GM18867 (cell line): ENCODE measurements at regions not wholly inside any gene's neighbourhood (a gene's known extent, or its start where the extent isn't known, plus 50 kb on each side); places are given as distances from the start of the nearest gene placed in this dataset.

Experiments used
- ATAC-seq: cut with Tn5 transposase; IDR thresholded peaks from one replicate; pipeline ENCODE4 v1.9.1; 2021; ENCODE audit warnings: mild to moderate bottlenecking, moderate library complexity; ENCODE audit not compliant: unreplicated experiment

DNA sequence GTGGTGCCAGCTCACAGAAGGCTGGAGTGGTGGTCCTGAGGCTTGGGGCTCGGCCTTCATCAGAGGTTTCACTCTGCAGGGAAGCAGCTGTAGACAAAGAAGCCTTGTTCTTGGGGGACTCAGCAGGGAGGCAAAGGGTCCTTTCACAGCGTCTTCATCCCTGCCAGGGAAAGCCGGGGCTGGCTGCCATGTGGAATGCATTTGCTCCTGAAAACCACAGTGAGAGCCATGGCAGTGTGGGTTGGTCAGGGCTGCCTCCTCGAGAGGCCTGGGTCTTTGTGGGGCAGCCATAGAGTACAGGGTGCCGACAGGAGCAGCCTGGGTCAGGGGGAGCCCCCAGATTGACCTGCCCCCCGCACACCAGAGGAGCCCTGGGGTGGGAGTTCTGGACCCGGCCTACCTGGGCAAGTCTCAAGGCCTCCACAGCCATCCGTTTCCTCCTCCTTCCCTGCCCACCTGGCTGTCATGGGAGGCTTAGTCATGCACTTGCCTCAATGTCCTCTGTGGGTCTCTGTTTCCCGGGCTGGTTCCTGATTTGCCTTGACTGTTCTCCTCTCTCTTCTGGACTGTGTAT lies 144.0 kb downstream of the CDC5L start:
- no peak for ATAC-seq

DNA sequence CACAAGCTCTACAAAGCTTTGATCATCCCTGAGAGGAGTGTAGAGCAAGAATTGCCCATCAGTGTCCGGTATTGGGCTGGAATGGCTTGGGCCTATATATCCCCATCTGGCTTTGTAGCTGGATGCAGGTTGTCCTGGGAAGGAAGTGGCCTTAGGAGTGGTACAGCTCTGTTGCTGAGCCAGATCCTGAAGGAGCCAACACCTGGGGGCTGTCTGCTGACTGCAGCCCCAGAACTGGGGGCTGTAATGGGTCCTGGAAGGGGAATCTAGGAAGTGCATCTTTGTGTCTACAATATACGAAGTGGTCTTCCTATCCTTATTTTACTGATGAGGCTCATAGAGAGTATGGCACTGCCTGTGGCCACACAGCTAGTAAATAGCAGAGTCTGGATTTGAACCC lies 145.9 kb downstream of the CDC5L start:
- ATAC-seq = no peak

DNA sequence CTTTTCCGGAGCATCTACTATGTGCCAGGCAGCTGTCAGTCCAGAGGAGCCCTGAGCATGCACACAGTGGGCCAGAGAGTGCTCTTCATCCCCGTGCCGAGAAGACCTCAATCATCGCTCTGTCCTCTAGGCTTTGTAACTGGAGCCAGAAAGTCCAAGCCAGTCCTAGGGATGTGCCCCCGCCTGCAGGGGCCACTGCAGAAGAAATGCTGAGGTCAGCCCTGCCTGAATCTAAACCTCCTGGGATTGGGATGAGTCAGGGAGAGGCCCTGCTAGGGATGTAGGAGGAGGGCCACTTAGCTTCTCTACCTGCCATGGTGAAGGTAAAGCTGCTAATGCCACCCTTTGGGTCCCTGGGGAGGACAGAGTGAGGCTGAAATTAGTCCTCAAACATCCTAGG lies 146.8 kb downstream of the CDC5L start:
- ATAC-seq = no peak

DNA sequence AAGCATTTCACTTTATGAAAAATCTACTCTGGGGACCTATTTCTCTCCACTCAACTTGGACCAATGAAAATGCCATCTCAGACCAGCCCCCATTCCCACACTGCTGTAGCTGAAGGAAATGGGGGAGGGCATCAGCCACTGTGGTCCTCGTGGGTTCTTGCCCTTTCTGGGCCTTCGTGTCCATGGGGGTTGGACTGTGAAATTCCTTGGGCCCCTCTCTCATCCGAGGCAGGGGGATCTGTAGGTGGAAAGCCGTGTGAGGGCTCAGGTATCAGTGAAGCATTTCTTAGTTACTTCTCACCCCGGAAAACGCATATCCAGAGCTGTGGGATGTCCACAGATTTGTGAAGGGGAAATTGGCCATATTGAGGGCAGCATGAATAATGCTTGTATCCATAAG lies 147.9 kb downstream of the CDC5L start:
- ATAC-seq = no peak

DNA sequence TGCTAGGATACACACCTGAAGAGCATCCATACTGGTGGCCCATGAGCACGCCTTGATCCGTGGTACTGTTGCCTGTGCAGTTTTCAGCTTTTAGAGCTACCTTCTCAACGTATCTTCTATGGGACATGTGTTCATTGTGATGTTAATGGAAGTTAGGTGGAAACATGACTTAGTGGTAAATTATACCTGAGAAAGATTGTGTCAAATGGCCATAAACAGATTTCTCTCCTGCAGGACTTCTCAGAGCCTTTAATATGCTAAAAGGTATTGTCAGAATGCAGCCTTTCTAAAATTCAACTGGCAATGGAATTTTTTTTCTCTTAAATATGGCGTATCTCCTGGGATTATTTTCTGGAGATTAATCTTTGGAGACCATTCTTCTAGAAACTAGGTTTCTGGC lies 148.5 kb downstream of the CDC5L start:
- ATAC-seq = no peak

DNA sequence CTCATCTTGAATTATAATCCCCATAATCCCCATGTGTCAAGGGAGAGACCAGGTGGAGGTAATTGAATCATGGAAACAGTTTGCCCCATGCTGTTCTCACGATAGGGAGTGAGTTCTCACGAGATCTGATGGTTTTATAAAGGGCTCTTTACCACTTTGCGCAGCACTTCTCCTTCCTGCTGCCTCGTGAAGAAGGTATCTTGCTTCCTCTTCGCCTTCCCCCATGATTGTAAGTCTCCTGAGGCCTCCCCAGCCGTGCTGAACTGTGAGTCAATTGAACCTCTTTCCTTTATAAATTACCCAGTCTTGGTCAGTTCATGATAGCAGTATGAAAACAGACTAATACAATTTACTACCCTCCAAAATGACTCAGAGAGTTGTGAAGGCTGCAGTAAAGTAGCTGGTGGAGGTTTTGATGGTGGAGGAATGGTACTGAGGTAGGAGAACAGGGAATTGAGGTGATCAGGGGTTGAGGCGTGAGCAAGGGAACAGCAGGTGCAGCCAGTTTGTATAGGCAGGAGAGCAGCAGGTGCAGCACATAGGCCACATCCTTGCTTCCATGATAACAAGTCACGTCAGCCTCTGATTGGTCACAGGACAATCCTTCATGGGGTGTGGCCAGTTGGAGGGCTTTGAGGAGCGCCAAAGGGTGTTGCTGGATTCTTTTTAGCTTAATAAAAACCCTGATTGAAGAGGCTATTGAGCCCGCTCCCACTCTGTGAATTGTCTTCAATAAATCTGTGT lies 150.0 kb downstream of the CDC5L start:
- ATAC-seq = no peak

DNA sequence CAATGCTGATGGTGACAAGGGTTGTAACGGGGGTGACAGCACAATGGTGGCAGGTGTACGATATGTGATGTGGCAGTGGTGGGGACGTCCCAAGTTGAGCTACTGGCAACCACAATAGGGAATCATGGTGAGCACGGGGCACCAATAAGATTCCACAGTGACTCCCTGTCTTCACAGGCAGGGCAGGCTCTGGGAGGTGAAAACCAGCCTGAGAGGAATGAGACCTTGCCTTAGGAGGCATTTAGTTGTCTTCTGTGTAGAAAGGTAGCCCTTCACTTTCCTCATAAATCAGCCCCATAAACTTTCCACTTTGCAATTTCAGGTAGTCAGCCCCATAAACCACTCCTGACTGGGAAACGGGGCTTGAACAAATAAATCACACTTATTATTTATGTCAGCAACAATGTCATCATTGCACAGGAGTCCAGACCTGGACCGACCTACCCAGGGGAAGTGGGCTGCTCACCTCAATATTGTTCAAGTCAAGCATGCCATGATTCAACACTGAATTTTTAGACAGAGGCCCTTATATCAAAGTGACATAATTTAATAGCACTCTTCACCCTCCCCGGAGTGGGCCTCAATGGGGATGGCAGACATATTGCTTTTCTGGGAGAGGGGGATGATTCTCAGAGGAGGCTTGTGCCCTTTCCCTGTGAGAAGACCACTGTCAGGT lies 150.8 kb downstream of the CDC5L start:
- no peak for ATAC-seq

DNA sequence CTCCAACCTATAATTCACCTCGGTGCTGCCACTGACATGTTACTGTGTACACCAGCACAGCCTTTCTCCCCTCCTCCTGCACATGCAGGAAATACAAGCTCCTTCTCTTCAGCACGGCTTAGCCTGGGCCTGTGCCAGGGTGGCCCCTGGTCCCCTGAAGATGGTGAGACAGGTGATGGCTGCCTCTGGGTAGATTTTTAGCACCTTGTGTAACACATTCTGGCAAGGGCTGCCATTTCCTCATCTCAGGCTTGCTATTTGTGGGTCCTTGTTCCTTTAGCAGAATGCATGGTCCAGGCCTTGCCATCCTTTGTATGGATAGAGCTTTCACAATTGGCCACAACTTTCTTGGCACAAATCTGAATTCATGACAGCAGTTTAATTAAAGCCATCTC lies 151.3 kb downstream of the CDC5L start:
- ATAC-seq = no peak

DNA sequence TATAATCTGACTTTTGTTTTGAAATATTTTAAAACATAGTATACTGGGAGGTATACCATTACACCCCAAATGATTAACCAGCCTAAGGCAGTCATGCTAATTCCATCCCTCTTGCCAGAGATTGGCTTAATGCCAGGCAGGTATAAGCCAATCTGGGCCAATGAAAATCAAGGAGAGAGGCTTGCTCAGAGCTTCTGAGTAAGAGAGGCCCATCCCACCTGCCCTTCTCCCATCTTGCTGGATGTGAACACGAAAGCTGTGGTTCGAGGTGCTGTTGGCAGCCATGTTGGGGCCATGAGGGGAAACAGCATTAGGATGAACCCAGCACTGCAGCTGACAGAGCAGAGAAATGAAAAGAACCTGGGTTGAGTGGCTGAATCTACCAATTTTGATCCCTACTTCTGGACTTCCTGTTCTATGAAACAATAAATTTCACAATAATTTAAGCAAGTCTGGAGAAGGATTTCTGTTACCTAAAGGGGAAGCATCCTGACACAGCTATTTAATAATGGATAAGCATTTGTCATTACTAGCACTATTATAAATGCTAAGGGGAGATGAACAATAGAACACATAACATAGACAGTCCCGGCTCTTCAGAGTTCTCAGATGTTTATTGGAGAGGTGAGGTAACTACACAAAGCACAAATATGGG lies 152.3 kb downstream of the CDC5L start:
- ATAC-seq = no peak

DNA sequence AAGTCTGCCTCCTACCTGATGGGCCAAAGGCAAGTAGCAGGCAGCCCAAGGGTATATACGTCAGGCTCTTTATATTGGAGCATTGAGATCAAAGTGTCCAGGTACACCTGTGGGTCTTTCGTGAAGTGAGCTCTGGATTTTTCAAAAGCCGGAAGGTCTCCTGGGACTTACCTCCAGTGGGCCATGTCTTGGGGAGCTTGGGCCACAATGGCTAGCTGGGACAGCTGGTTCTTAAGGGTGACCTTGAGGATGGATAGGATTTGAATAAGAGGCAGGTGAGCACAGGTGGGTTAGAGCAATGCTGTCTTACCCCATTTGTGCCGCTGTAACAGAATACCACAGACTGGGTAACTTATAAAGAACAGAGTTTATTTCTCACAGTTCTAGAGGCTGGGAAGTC lies 153.4 kb downstream of the CDC5L start:
- ATAC-seq = no peak

DNA sequence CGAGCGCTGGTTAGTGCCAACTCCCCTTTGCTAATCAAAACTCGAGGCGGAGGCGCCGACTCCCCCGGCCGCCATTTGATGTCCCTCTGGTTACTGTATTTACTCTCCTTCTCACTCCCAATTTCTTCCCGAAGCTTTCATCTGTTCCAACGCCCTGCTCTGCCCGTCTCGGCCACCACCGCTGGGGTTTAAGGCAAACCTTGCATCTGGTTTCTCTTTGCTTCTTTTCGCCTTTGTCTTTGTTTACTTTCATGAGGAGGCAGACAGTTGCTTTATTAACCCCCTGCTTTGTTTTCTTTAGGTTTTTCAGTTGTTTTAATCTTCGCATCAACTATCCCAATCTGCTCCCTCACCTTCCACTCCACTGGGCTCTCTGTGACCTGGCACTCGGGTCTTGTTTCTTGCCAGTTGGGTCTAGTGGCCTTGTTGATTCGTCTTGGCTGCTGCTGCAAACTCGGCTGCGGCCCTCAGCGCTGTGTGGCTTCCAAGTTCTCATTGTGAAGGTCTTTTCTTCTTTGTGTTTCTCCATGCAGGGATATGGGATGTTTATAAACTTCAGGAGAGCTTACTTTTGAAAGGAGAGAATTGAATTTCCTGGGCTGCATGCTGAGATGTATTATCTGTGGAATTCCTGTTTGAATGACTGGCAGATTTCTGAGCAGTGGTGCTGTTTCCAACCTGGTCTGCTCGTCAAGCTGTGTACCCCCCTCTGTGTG lies 155.1 kb downstream of the CDC5L start:
- ATAC-seq = no peak

DNA sequence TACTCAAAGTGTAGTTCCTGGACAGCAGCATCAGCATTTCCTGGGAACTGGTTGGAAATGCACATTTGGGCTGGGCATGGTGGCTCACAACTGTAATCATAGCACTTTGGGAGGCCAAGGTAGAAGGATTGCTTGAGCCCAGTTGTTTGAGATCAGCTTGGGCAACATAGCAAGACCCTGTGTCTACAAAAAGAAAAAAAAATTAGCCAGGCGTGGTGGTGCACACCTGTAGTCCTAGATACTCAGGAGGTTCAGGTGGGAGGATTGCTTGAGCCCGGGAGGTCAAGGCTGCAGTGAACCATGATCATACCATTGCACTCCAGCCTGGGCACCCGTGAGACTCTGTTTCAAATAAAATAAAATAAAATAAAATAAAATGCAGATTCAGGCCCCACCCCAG lies 156.2 kb downstream of the CDC5L start:
- no peak for ATAC-seq

DNA sequence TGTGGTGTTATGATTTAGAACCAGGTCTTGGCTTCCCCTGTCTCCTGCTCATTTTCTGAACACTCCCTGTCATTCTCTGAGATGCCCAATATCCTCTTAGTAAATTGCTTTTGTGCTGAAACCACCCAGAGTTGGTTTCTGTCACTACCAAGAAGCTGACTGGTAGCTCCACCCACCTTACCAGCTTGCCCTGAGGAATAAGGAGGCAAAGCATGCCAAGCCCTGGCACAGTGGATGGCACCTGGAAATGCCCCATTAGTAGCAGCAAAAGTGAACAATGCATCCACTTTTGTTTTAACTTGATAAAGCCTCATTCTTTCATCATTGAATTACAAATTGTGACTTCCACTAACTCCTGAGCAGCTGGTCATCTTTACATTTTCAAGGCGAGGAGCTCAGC lies 157.7 kb downstream of the CDC5L start:
- ATAC-seq = no peak

DNA sequence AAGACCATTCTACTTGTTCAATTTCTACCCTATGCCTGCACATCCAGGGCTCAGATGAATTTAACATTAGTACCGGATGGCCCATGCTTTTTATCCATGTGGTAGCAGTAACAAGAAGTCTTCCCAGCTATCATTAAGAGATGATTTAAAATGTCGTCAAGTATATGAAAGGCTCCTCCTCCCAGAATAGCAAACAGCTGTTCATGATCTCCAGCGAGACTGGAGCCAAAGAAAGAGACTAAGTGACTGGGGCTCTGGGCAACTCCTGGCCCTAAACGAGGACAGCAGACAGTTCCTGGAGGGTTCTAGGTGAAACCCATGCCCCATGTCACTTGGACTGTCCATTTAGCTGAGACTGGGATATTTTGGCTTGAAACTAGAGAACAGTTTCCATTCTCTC lies 160.8 kb downstream of the CDC5L start:
- no peak for ATAC-seq

DNA sequence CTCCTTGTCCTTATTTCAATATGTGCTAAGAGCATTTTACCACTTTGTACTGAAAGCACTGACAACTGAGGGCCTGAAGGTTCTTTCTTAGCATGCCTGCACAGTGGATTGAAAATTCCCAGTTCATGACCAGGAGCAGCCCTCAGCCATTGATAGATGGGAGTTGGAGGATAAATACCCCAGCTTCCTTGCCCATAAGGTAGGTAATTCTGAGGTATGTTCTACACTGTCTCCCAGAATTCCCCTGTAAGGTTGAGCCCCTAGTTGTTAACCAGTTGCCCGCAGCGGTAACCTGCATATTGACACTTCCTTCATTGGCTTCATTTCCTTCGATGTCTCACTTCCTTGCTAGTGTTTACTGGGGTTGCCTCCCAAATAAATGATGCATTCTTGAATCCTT lies 162.0 kb downstream of the CDC5L start:
- no peak for ATAC-seq

DNA sequence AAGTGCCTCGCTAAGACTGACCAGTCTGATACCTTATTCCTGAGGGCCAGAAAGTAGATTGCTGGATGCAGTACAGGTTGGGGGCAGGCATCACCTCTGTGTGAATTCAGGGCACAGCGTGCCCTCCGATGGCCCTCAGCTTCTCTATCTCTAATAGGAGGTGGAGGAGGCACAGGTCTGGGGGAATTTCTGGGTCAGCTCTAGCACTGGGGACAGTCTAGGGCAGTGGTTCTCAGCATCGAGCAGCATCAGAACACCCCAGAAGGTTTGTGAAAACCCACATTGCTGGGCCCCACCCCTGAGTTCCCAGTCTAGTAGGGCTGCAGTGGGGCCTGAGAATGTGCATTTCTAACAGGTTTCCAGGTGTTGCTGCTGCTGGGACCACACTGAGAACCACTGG lies 166.7 kb downstream of the CDC5L start:
- ATAC-seq = no peak

DNA sequence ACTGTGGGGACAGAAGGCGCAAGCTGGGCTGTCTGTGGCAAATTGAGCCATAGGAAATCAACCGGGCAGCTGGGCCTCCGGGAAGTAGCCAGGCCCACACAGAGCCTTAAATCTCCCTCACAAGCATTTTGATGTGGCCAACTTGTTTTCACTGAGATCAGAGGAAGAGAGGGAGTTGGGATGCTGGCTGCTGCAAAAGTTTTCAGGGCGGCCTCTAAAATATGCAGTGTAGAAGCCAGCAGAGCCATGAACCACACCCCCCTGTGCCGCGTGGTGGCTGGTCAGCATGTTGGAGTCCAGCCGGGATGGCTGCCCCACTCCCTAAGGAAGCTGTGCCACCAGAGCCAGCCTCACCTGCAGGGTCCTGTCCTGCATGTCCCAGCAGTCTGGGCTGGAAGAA lies 167.4 kb downstream of the CDC5L start:
- ATAC-seq = no peak

DNA sequence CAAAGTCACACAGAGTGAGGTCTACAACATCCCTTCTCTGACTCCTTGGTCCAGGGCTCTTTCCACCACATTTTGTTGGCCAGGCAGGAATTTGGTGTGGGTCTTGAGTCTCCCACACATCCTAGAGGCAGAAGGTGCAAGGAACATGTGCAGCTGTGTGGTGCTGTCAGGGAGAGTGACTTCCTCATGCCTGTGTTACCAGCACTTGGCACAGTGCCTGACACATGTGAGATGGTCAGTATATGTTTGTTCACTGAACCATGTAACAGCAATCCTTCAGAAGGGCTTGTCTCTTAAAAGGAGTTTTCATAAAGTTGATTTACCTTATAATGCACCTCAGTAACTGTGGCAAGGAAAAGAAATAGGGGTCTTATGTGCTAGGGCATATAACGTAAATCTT lies 168.5 kb downstream of the CDC5L start:
- ATAC-seq = no peak

DNA sequence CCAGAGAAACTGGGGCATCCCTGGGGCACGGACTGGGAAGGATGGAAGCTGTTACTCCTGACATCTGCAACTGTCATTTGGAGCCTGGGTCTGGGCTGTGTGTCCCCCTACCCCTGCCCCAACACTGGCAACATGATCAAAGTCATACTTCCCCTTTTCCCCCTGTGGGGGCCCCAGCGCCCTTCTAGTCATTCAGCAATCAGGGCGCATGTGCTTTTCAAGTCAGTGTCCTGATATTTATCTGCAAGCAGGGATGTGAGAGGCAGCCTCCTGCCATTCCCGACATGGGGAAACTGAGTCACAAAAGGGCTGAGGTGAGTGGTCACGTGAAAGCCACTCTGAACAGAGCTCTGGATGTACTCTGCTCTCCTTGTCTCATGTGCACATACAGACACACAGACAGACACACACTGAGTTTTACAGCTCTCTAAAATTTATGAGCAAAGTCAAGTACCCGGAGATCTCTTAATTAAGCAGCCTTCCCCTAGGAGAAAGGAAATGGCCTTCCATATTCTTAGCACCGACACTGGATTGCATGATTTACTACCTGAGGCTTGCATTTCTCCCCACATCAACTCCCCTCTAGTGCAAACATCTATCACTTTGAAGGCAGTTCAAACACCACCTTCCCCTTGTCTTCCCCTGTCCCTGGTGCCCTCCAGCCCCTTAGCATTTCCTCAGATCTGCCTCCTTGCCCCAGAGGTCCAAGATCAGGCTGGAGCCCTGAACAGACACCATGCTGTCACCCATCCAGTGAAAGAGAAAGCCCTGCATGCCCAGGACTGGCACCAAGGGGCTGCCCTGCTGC lies 170.7 kb downstream of the CDC5L start:
- ATAC-seq = no peak

DNA sequence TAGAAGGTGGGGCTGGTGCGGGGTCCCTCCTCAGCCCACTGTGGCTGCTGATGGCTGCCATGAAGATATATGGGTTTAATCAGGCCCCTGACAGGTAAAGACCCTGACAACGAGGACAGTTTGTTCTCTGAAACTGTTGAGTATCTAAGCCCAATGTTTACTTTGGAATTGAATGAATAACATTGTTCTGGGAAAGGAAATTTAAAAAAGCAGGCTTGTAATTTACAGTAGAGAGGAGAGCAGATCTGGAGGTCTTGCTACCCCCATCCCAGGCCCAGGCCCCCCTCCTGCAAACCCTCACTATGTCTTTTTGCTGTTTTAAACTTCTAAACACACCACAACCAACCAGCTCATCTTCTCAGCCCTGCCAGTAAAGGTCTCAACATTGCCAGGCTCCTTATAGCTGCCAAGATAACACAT lies 171.3 kb downstream of the CDC5L start:
- ATAC-seq = no peak
